Naive thymus-derived CD8-positive, alpha-beta T cell (primary cell): ENCODE measurements at regions not wholly inside any gene's neighbourhood (a gene's known extent, or its start where the extent isn't known, plus 50 kb on each side); places are given as distances from the start of the nearest gene placed in this dataset.
A peak's percentile ranks its signal among the peaks of the same experiment; 100 is the strongest.
"Not testable (repeated sequence)": the region's sequence is repeated elsewhere in the genome, so short reads cannot be mapped to it uniquely, and the experiment has no call there.

ENCODE experiments used
- ATAC-seq, 2 donors: fragments of 150-1000 bp; cut with Tn5 transposase in 1 of 2; sonication (Bioruptor Pico), chemical (Tn5 transposase) in 1 of 2; 1 replicate in 1 of 2; 2 replicates in 1 of 2; pipeline ENCODE4 v1.10.0; 2021; ENCODE audit warnings: mild to moderate bottlenecking in 2 of 2, moderate library complexity in 2 of 2
- POLR2A ChIA-PET: fragments of 350-600 bp; sonication (Branson Sonifier 250); formaldehyde crosslinking; loops from one replicate; lab custom pipeline; 2021; ENCODE audit warnings: antibody characterized with exemption; lab: Charles Lee
- DNase-seq, 10 donors: peaks; one replicate each; pipeline versions ENCODE4 v3.0.0 to v3.0.0-alpha.2; 2020 to 2022
- H3K27ac Mint-ChIP-seq, 10 donors: one replicate each; pipeline ENCODE4 v1.8.0; 2020 to 2022; ENCODE audit warnings: mild to moderate bottlenecking in 10 of 10, mixed read lengths in 10 of 10, moderate library complexity in 4 of 10, inconsistent platforms in 1 of 10
- H3K27me3 Mint-ChIP-seq, 5 donors: one replicate each; pipeline ENCODE4 v1.8.0; 2021 to 2022; ENCODE audit warnings: mixed read lengths in 5 of 5
- H3K36me3 Mint-ChIP-seq, 3 donors: one replicate each; pipeline ENCODE4 v1.8.0; 2020 to 2022; ENCODE audit warnings: mixed read lengths in 3 of 3, mild to moderate bottlenecking in 2 of 3, inconsistent platforms in 1 of 3
- H3K4me1 Mint-ChIP-seq, 4 donors: one replicate each; pipeline ENCODE4 v1.8.0; 2021 to 2022; ENCODE audit warnings: mixed read lengths in 4 of 4
- H3K4me3 Mint-ChIP-seq, 10 donors: one replicate each; pipeline ENCODE4 v1.8.0; 2020 to 2022; ENCODE audit warnings: mild to moderate bottlenecking in 10 of 10, mixed read lengths in 10 of 10, moderate library complexity in 6 of 10, inconsistent platforms in 1 of 10
- H3K9me3 Mint-ChIP-seq, 9 donors: one replicate each; pipeline ENCODE4 v1.8.0; 2020 to 2022; ENCODE audit warnings: mixed read lengths in 9 of 9, mild to moderate bottlenecking in 3 of 9, inconsistent platforms in 1 of 9, moderate library complexity in 1 of 9

GRCh38 chr1:120600442-120601041, 123.2 kb upstream of the NBPF26 start:
- DNase-seq, H3K4me3 Mint-ChIP-seq, POLR2A ChIA-PET, ATAC-seq, H3K27me3 Mint-ChIP-seq, H3K9me3 Mint-ChIP-seq, H3K36me3 Mint-ChIP-seq, H3K27ac Mint-ChIP-seq, H3K4me1 Mint-ChIP-seq: not testable (repeated sequence)

GRCh38 chr1:120607882-120608281, 115.9 kb upstream of the NBPF26 start:
- H3K27me3 Mint-ChIP-seq, H3K36me3 Mint-ChIP-seq, ATAC-seq, H3K9me3 Mint-ChIP-seq, H3K4me1 Mint-ChIP-seq, DNase-seq, H3K4me3 Mint-ChIP-seq, POLR2A ChIA-PET, H3K27ac Mint-ChIP-seq: not testable (repeated sequence)

GRCh38 chr1:120608314-120609014, 115.3 kb upstream of the NBPF26 start:
- H3K9me3 Mint-ChIP-seq, H3K27ac Mint-ChIP-seq, DNase-seq, H3K4me1 Mint-ChIP-seq, H3K36me3 Mint-ChIP-seq, H3K4me3 Mint-ChIP-seq, H3K27me3 Mint-ChIP-seq, POLR2A ChIA-PET: not testable (repeated sequence)
- ATAC-seq, result peak; percentile 29 to 38

- ATAC-seq, result peak in 1 of 2 donors; percentile 14
- POLR2A ChIA-PET, H3K4me1 Mint-ChIP-seq, H3K4me3 Mint-ChIP-seq, H3K9me3 Mint-ChIP-seq, H3K36me3 Mint-ChIP-seq, H3K27me3 Mint-ChIP-seq, DNase-seq, H3K27ac Mint-ChIP-seq: not testable (repeated sequence)
Observed at GRCh38 chr1:120609015-120609573, 114.7 kb upstream of the NBPF26 start.

GRCh38 chr1:120609834-120610233, 113.9 kb upstream of the NBPF26 start:
- H3K9me3 Mint-ChIP-seq, H3K27me3 Mint-ChIP-seq, H3K4me1 Mint-ChIP-seq, H3K4me3 Mint-ChIP-seq, POLR2A ChIA-PET, DNase-seq, H3K27ac Mint-ChIP-seq, H3K36me3 Mint-ChIP-seq: not testable (repeated sequence)
- ATAC-seq, result peak; percentile 89 to 90

- DNase-seq, ATAC-seq, H3K4me1 Mint-ChIP-seq, H3K9me3 Mint-ChIP-seq, H3K27me3 Mint-ChIP-seq, H3K36me3 Mint-ChIP-seq, H3K27ac Mint-ChIP-seq, H3K4me3 Mint-ChIP-seq, POLR2A ChIA-PET: not testable (repeated sequence)
Observed at GRCh38 chr1:120614931-120615639, 108.7 kb upstream of the NBPF26 start.

GRCh38 chr1:120617493-120617892, 106.3 kb upstream of the NBPF26 start:
- H3K4me1 Mint-ChIP-seq, POLR2A ChIA-PET, H3K27ac Mint-ChIP-seq, DNase-seq, H3K36me3 Mint-ChIP-seq, H3K4me3 Mint-ChIP-seq, H3K9me3 Mint-ChIP-seq, H3K27me3 Mint-ChIP-seq, ATAC-seq: not testable (repeated sequence)

- not testable (repeated sequence) for H3K27me3 Mint-ChIP-seq, H3K36me3 Mint-ChIP-seq
Observed at GRCh38 chr1:120619867-120620692, 103.7 kb upstream of the NBPF26 start.

GRCh38 chr1:120620693-120620969, 103.1 kb upstream of the NBPF26 start:
- H3K4me1 Mint-ChIP-seq, H3K9me3 Mint-ChIP-seq, POLR2A ChIA-PET, H3K4me3 Mint-ChIP-seq, H3K27ac Mint-ChIP-seq, H3K36me3 Mint-ChIP-seq, ATAC-seq, DNase-seq, H3K27me3 Mint-ChIP-seq: not testable (repeated sequence)

More at GRCh38 chr1:120619867-120620692, 103.7 kb upstream of the NBPF26 start:
- POLR2A ChIA-PET, H3K4me3 Mint-ChIP-seq, H3K27ac Mint-ChIP-seq, H3K9me3 Mint-ChIP-seq, H3K4me1 Mint-ChIP-seq, DNase-seq, ATAC-seq: not testable (repeated sequence)

GRCh38 chr1:120621278-120621677, 102.5 kb upstream of the NBPF26 start:
- DNase-seq, H3K9me3 Mint-ChIP-seq, H3K4me3 Mint-ChIP-seq, H3K27ac Mint-ChIP-seq, H3K36me3 Mint-ChIP-seq, H3K4me1 Mint-ChIP-seq, ATAC-seq, POLR2A ChIA-PET, H3K27me3 Mint-ChIP-seq: not testable (repeated sequence)

GRCh38 chr1:120623539-120623938, 100.2 kb upstream of the NBPF26 start:
- H3K27me3 Mint-ChIP-seq, ATAC-seq, H3K4me1 Mint-ChIP-seq, H3K4me3 Mint-ChIP-seq, DNase-seq, H3K27ac Mint-ChIP-seq, H3K36me3 Mint-ChIP-seq, H3K9me3 Mint-ChIP-seq, POLR2A ChIA-PET: not testable (repeated sequence)

GRCh38 chr1:120624565-120625064, 99.1 kb upstream of the NBPF26 start:
- Mint-ChIP-seq H3K27ac (peak overlapping the region in 4 of 10 donors; percentile 9 to 76 (median 17)), H3K4me3 (peak overlapping the region in 3 of 10 donors; percentile 1 to 26 (median 6))
- peak in 1 of 2 donors; percentile 46 for ATAC-seq
- H3K9me3 Mint-ChIP-seq, H3K27me3 Mint-ChIP-seq, H3K36me3 Mint-ChIP-seq, DNase-seq, H3K4me1 Mint-ChIP-seq, POLR2A ChIA-PET: not testable (repeated sequence)
